Suprapubic skin (tissue), 4 donors: ENCODE measurements at regions not wholly inside any gene's neighbourhood (a gene's known extent, or its start where the extent isn't known, plus 50 kb on each side); places are given as distances from the start of the nearest gene placed in this dataset.
"Not testable (repeated sequence)": the region's sequence is repeated elsewhere in the genome, so short reads cannot be mapped to it uniquely, and the experiment has no call there.

ENCODE experiments used
- CTCF ChIP-seq, 2 donors: fragments of 200-600 bp in 1 of 2; fragments of 450-650 bp in 1 of 2; sonication (generic) in 1 of 2; IDR thresholded peaks; one replicate each; pipeline ENCODE4 v1.5.1; 2016 to 2019; ENCODE audit warnings: antibody characterized with exemption in 2 of 2, mild to moderate bottlenecking in 1 of 2, moderate library complexity in 1 of 2
- EP300 ChIP-seq: sonication (generic); formaldehyde crosslinking; IDR thresholded peaks from one replicate; pipeline ENCODE4 v1.6.1; 2017; ENCODE audit warnings: antibody characterized with exemption
- POLR2A ChIP-seq, 2 donors: fragments of 450-650 bp; IDR thresholded peaks; one replicate each; pipeline ENCODE4 v1.6.1; 2017; ENCODE audit warnings: antibody characterized with exemption in 2 of 2, mild to moderate bottlenecking in 2 of 2, moderate library complexity in 2 of 2
- POLR2AphosphoS5 ChIP-seq, 3 donors: sonication (generic); formaldehyde crosslinking; IDR thresholded peaks; one replicate each; pipeline ENCODE4 v1.6.1; 2017; ENCODE audit warnings: antibody characterized with exemption in 3 of 3

DNA sequence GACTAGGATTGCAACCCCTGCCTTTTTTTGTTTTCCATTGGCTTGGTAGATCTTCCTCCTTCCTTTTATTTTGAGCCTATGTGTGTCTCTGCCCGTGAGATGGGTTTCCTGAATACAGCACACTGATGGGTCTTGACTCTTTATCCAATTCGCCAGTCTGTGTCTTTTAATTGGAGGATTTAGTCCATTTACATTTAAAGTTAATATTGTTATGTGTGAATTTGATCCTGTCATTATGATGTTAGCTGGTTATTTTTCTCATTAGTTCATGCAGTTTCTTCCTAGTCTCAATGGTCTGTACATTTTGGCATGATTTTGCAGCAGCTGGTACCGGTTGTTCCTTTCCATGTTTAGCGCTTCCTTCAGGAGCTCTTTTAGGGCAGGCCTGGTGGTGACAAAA is 204.7 kb upstream of the ZNF804B start:
- not testable (repeated sequence) for TF ChIP-seq CTCF (IDR thresholded peaks at IDR 0.05); POLR2A (IDR thresholded peaks at IDR 0.05); POLR2AphosphoS5 (IDR thresholded peaks at IDR 0.05); EP300
